Suppressor macrophage (primary cell): ENCODE measurements at regions not wholly inside any gene's neighbourhood (a gene's known extent, or its start where the extent isn't known, plus 50 kb on each side); places are given as distances from the start of the nearest gene placed in this dataset.

Experiments used
- DNase-seq, 4 experiments: peaks; one replicate each; pipeline ENCODE4 v3.0.0-alpha.2; 2020 to 2022

- no peak for DNase-seq
These were observed 466.7 kb upstream of the FAT1 start for GRCh38 chr4:187190390-187190789.

- DNase-seq = no peak
These were observed 468.0 kb upstream of the FAT1 start for GRCh38 chr4:187191676-187192075.

GRCh38 chr4:187192266-187192665 lies 468.6 kb upstream of the FAT1 start:
- no peak for DNase-seq

GRCh38 chr4:187193141-187193540 lies 469.5 kb upstream of the FAT1 start:
- DNase-seq = no peak

GRCh38 chr4:187204389-187204918 lies 480.8 kb upstream of the FAT1 start:
- DNase-seq = no peak

GRCh38 chr4:187207931-187208330 lies 484.3 kb upstream of the FAT1 start:
- no peak for DNase-seq

- DNase-seq = no peak
These were observed 485.0 kb upstream of the FAT1 start for GRCh38 chr4:187208651-187209050.

- no peak for DNase-seq
These were observed 486.4 kb upstream of the FAT1 start for GRCh38 chr4:187209921-187210613.

- DNase-seq = no peak
These were observed 488.9 kb upstream of the FAT1 start for GRCh38 chr4:187212446-187213080.

GRCh38 chr4:187215438-187215837 lies 491.8 kb upstream of the FAT1 start:
- DNase-seq = no peak

GRCh38 chr4:187218705-187219245 lies 495.1 kb upstream of the FAT1 start:
- DNase-seq = no peak

- no peak for DNase-seq
These were observed 500.9 kb upstream of the FAT1 start for GRCh38 chr4:187224560-187224959.

GRCh38 chr4:187227907-187228704 lies 504.4 kb upstream of the FAT1 start:
- DNase-seq = no peak

GRCh38 chr4:187232196-187232595 lies 508.5 kb upstream of the FAT1 start:
- DNase-seq = no peak

GRCh38 chr4:187232796-187233195 lies 509.1 kb upstream of the FAT1 start:
- DNase-seq = no peak

- DNase-seq = no peak
These were observed 512.0 kb upstream of the FAT1 start for GRCh38 chr4:187235456-187236170.

- no peak for DNase-seq
These were observed 512.7 kb upstream of the FAT1 start for GRCh38 chr4:187236209-187236890.

GRCh38 chr4:187238646-187239045 lies 515.0 kb upstream of the FAT1 start:
- no peak for DNase-seq

GRCh38 chr4:187251896-187252295 lies 528.2 kb upstream of the FAT1 start:
- no peak for DNase-seq

GRCh38 chr4:187256897-187257296 lies 533.2 kb upstream of the FAT1 start:
- DNase-seq = no peak

GRCh38 chr4:187258651-187259401 lies 535.2 kb upstream of the FAT1 start:
- no peak for DNase-seq
